IPS-NIHi11 (cell line): ENCODE measurements at regions not wholly inside any gene's neighbourhood (a gene's known extent, or its start where the extent isn't known, plus 50 kb on each side); places are given as distances from the start of the nearest gene placed in this dataset.

Source experiments
- DNase-seq: peaks from one replicate; pipeline ENCODE4 v3.0.0; 2012; ENCODE audit warnings: mixed read lengths, low spot score

GRCh38 chr11:62073061-62073460 lies 50.8 kb upstream of the INCENP start:
- no peak for DNase-seq

- DNase-seq: no peak
Measured at GRCh38 chr11:62071408-62071807, 52.4 kb upstream of the INCENP start.

GRCh38 chr11:62069986-62070919 lies 53.6 kb upstream of the INCENP start:
- no peak for DNase-seq

- DNase-seq: no peak
Measured at GRCh38 chr11:62069374-62069773, 54.4 kb upstream of the INCENP start.

- no peak for DNase-seq
Measured at GRCh38 chr11:62068730-62069129, 55.1 kb upstream of the INCENP start.

GRCh38 chr11:62067741-62068140 lies 56.1 kb upstream of the INCENP start:
- DNase-seq: no peak

- no peak for DNase-seq
Measured at GRCh38 chr11:62064221-62064620, 59.6 kb upstream of the INCENP start.

GRCh38 chr11:62062223-62062861 lies 61.5 kb upstream of the INCENP start:
- DNase-seq: no peak

- no peak for DNase-seq
Measured at GRCh38 chr11:62061356-62062222, 62.2 kb upstream of the INCENP start.

- DNase-seq: no peak
Measured at GRCh38 chr11:62057069-62057468, 66.7 kb upstream of the INCENP start.

- DNase-seq: no peak
Measured at GRCh38 chr11:62055970-62056369, 67.8 kb upstream of the INCENP start.

GRCh38 chr11:62054484-62055121 lies 69.2 kb upstream of the INCENP start:
- DNase-seq: no peak

- no peak for DNase-seq
Measured at GRCh38 chr11:62054081-62054480, 69.7 kb upstream of the INCENP start.

- no peak for DNase-seq
Measured at GRCh38 chr11:62050716-62051115, 73.1 kb upstream of the INCENP start.

- DNase-seq: no peak
Measured at GRCh38 chr11:62048100-62048499, 75.7 kb upstream of the INCENP start.

- no peak for DNase-seq
Measured at GRCh38 chr11:62046568-62047100, 77.2 kb upstream of the INCENP start.

- no peak for DNase-seq
Measured at GRCh38 chr11:62044639-62045121, 77.2 kb upstream of the FTH1 start.

GRCh38 chr11:62035293-62035692 lies 67.9 kb upstream of the FTH1 start:
- DNase-seq: no peak

GRCh38 chr11:62034036-62034338 lies 66.6 kb upstream of the FTH1 start:
- DNase-seq: no peak

GRCh38 chr11:62033191-62034035 lies 66.0 kb upstream of the FTH1 start:
- no peak for DNase-seq
